GM12892 (cell line): ENCODE measurements at regions not wholly inside any gene's neighbourhood (a gene's known extent, or its start where the extent isn't known, plus 50 kb on each side); places are given as distances from the start of the nearest gene placed in this dataset.

Source experiments
- POLR2AphosphoS5 ChIP-seq: IDR thresholded peaks from 2 replicates; pipeline ENCODE4 v1.6.1; 2011; ENCODE audit warnings: low read depth, low read length, control low read depth
- TAF1 ChIP-seq: IDR thresholded peaks from 2 replicates; pipeline ENCODE4 v1.6.1; 2011; ENCODE audit warnings: low read depth, mild to moderate bottlenecking, control low read depth, low read length, borderline replicate concordance

GRCh38 chr21:19237608-19238007, 834.0 kb upstream of the TMPRSS15 start:
- no peak for TF ChIP-seq POLR2AphosphoS5
- TF ChIP-seq TAF1 = no peak
